Epithelial cell of proximal tubule (primary cell): ENCODE measurements at regions not wholly inside any gene's neighbourhood (a gene's known extent, or its start where the extent isn't known, plus 50 kb on each side); places are given as distances from the start of the nearest gene placed in this dataset.

ENCODE experiments used
- DNase-seq: peaks from one replicate; pipeline ENCODE4 v3.0.0-alpha.2; 2011; ENCODE audit warnings: low read depth
- H3K4me3 ChIP-seq: 2 replicates; pipeline ENCODE4 v1.5.1; 2011; ENCODE audit warnings: low read depth, mild to moderate bottlenecking, low read length
- CTCF ChIP-seq: conservative IDR thresholded peaks from 2 replicates; pipeline ENCODE4 v1.5.1; 2012; ENCODE audit warnings: low read depth, mild to moderate bottlenecking, low read length

- TF ChIP-seq CTCF: no peak
- DNase-seq: no peak
- H3K4me3 ChIP-seq: no peak overlapping the region
Observed at GRCh38 chr19:5217171-5217570, 123.4 kb downstream of the PTPRS start.

DNA sequence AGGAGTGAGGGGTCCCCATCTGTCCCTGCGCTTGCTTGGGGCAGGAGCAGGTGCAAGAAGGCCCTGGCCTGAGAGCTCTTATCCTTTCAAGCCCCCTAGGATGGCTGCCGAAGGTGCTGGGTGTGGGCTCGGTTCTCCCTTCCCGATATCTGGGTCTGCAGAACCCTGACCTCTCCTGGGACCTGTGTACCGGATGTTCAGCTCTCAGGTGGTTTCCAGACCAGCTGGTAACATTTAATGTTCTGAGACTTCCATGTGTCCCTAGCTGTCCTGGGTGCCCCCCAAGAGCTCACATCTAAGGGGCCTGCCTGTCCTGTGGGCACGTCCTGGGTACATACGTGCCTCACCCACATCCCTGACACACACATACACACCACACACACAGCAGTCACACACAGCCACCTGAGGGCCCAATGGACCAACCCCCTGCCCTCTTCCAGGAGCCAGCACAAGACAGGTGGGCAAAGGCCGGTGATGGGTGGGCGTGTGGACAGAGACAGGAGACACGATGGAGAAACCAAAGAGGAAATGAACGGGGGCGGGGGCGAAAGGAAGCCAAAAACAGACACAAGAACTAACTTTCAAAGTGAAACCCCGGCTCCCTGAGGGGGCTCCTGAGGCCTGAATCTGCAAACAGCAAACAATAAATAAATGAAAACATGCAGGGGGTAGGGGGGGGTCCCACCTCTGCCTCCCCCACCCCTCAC lies 124.3 kb downstream of the PTPRS start:
- no peak for TF ChIP-seq CTCF

DNA sequence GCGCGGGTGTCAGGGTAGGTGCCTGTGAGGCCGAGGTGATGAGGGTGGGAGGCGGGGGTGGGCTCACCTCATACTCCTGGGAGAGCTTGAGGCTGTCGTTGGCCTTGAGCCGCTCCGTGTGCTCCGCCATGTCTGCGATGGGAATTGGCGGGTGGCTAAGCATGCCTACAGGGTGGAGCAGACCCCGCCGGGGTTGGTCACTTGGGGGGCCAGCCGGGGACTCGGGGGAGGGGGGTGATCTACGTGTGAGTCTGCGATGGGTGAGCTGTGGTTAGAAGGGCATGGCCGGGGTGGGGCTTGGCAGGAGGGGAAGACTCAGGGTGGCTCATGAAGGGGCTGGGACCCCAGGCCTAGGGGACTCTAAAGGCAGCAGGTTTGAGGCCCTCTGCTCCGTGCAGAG lies 125.2 kb downstream of the PTPRS start:
- DNase-seq: no peak
- no peak for TF ChIP-seq CTCF
- no peak overlapping the region for H3K4me3 ChIP-seq

More for the DNA sequence above, 124.3 kb downstream of the PTPRS start:
- DNase-seq: no peak
- no peak overlapping the region for H3K4me3 ChIP-seq

DNA sequence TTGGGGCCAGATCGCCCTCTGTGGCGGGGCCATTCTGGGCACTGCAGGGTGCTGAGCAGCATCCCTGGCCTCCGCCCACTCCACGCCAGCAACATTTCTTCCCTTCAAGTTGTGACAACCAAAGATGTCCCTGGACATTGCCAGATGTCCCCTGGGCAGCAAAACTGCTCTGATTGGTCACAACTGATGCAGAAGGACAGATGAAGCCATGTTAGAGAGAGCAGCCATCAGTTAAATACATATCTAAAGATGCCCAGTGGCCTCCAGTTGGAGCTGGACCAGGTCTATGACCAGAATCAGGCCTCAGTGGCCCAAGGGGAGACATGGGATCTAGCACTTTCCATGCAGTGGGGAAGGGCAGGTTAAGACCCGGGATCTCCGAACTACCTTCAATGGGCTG lies 125.7 kb downstream of the PTPRS start:
- TF ChIP-seq CTCF: no peak
- no peak for DNase-seq
- H3K4me3 ChIP-seq: no peak overlapping the region

- no peak overlapping the region for H3K4me3 ChIP-seq
- TF ChIP-seq CTCF: no peak
- no peak for DNase-seq
Observed at GRCh38 chr19:5214371-5214770, 126.2 kb downstream of the PTPRS start.

GRCh38 chr19:5213667-5214066 lies 126.9 kb downstream of the PTPRS start:
- no peak overlapping the region for H3K4me3 ChIP-seq
- no peak for DNase-seq
- TF ChIP-seq CTCF: no peak

DNA sequence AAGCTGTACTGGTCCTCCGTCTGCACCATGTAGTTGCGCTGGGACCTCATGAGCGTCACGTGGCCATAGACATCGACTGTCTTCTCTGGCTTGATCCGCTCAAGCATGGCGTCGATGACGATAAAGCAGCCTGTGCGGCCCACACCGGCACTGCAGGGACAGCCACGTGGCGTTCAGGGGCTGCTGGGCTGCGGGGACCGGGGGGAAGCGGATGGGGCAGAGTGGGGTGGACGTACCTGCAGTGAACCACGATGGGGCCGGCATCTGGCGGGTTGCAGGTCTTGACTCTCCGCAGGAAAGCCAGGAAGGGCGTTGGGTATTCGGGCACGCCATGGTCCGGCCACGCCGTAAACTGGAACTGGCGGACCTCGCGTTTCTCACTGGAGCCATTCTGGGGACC lies 128.5 kb downstream of the PTPRS start:
- H3K4me3 ChIP-seq: no peak overlapping the region
- DNase-seq: no peak
- no peak for TF ChIP-seq CTCF
